RWPE1 (cell line): ENCODE measurements at regions not wholly inside any gene's neighbourhood (a gene's known extent, or its start where the extent isn't known, plus 50 kb on each side); places are given as distances from the start of the nearest gene placed in this dataset.

Experiments used
- CTCF ChIA-PET: fragments of 350-600 bp; sonication (Branson Sonifier 250); formaldehyde crosslinking; extraction: SDS; loops from one replicate; lab custom pipeline; 2021; lab: Yijun Ruan, JAX
- POLR2A ChIA-PET: fragments of 400-600 bp; formaldehyde crosslinking; extraction: SDS; loops from one replicate; lab custom pipeline; 2020; ENCODE audit warnings: antibody characterized with exemption; ENCODE audit not compliant: low non-redundant PET; lab: Yijun Ruan, JAX
- DNase-seq: peaks from one replicate; pipeline ENCODE4 v3.0.0; 2012; ENCODE audit warnings: low spot score
- H3K27ac ChIP-seq: fragments of 450-650 bp; 2 replicates; pipeline ENCODE4 v1.5.1; 2017
- TF ChIP-seq, protein P1 (sequence below): fragments of 450-650 bp; conservative IDR thresholded peaks from 2 replicates; pipeline ENCODE4 v1.5.1; 2017; ENCODE audit warnings: low read depth, mild to moderate bottlenecking

DNA sequence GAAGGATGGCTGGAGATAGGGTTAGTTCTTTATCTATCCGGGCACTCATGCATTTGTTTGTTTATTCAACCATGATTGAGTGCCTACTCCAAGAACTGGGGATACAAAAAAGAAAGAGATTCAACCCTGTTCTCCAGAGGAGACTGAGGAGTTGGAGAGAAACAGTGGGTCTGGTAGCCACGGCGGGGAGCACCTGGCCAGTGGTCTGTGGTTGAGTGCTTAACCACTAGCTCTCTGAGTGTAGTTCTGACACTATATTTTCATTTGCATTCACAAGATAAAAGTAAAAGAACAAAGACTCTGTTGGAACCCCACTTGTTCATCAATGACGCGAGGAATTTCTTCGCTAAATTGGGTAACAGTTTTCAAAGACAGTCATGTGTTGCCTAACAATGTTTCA, 295.5 kb upstream of the MSX2 start:
- no peak overlapping the region for H3K27ac ChIP-seq
- no peak for DNase-seq
- ChIA-PET CTCF (interaction anchor here (1.5 kb wide), 1 partner anchor 9 kb away, joined by 4 read pairs; no protein-coding TSS in a partner anchor), POLR2A (no interaction called here)
- TF ChIP-seq, protein P1, sequence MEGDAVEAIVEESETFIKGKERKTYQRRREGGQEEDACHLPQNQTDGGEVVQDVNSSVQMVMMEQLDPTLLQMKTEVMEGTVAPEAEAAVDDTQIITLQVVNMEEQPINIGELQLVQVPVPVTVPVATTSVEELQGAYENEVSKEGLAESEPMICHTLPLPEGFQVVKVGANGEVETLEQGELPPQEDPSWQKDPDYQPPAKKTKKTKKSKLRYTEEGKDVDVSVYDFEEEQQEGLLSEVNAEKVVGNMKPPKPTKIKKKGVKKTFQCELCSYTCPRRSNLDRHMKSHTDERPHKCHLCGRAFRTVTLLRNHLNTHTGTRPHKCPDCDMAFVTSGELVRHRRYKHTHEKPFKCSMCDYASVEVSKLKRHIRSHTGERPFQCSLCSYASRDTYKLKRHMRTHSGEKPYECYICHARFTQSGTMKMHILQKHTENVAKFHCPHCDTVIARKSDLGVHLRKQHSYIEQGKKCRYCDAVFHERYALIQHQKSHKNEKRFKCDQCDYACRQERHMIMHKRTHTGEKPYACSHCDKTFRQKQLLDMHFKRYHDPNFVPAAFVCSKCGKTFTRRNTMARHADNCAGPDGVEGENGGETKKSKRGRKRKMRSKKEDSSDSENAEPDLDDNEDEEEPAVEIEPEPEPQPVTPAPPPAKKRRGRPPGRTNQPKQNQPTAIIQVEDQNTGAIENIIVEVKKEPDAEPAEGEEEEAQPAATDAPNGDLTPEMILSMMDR: no peak

DNA sequence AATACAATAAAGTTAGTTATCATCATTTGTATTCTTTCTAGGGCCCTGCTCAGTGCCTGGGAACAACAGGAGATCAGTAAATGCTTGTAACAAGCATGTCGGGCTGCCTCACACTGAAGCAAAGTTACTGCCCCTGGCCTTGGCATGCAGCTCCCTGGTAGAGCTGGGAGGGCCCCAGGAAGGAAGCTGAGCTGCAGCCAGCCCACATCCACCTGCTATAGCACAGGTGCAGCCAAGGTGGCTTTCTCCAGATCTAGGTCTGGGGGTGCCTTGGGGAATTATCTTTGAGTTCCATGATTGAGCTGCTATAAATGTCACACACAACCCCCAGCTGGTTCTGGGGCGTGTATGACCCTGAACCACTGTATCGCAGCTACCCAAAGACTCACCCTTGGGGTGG, 293.4 kb upstream of the MSX2 start:
- DNase-seq: no peak
- CTCF ChIA-PET: interaction anchor here (1.0 to 2.5 kb wide), 2 partner anchors 12 to 34 kb away, joined by 3 to 11 read pairs; no protein-coding TSS in a partner anchor

DNA sequence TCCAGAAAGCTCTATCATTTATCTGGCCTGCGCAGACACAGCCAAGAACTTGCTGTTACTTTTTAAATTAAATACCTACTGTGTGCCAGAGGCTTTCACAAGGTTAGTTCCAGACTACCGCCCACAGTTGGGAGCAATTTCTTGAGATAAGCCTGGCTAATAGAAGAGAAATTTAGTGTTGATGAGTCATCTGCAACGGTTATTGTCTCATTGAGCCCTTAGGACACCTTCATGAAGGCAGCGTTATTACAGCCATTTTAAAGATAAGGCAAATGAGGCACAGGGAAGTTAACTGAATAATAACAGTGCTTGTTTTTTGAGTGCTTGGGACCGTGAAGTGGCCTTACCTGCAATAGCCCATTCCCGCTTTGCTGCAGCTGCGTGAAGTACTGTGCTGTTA, 292.9 kb upstream of the MSX2 start:
- POLR2A ChIA-PET: no interaction called here
- CTCF ChIA-PET: interaction anchor here (1.0 to 2.5 kb wide), 2 partner anchors 12 to 33 kb away, joined by 3 to 11 read pairs; no protein-coding TSS in a partner anchor
- peak; percentile 45 for DNase-seq
- TF ChIP-seq, protein P1: no peak
- H3K27ac ChIP-seq: no peak overlapping the region

More for the DNA sequence above, 293.4 kb upstream of the MSX2 start:
- POLR2A ChIA-PET: no interaction called here
- no peak overlapping the region for H3K27ac ChIP-seq
- TF ChIP-seq, protein P1: no peak

DNA sequence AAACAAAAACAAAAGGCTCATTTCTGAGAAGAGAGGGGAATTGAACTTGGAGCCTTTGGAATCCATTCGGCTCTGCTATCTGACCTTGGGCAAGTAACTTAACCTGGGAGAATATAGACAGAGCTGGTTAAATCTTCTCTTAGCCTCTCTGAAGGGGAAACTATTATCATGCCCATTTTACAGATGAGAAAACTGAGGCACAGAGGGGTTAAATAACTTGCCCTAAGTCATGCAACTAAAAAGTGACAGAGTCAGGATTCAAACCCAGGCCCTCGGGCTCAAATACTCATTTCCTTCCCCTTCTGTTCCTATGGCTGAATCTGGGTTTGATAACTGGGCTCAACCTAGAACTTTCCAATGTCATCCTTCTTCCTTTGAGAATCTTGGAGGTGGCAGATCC, 291.3 kb upstream of the MSX2 start:
- ChIA-PET POLR2A (no interaction called here), CTCF (interaction anchor here (0.5 kb wide), 1 partner anchor 32 kb away, joined by 4 read pairs; no protein-coding TSS in a partner anchor)

DNA sequence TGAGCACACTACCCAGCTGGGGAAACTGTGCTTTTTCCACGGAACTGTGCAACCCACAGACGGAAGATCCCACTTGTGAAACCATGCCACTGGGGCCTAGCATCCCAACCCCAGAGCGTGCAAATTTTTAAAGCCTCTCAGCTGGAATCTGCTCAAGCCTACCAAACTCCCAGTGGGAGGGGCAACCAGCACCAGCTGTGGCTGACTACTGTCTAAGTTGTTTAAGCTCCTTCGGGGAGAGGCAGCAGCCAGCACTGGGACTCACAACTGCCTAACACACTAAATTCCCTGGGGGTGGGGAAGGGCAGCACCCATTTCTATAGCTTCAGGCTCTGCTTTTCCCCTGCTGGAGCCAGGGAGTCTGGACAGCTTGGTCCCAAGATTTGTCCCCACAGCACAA, 287.6 kb upstream of the MSX2 start:
- no peak overlapping the region for H3K27ac ChIP-seq
- TF ChIP-seq, protein P1: no peak
- CTCF ChIA-PET: no interaction called here
- no peak for DNase-seq
- POLR2A ChIA-PET: no interaction called here

More for the DNA sequence above, 291.3 kb upstream of the MSX2 start:
- no peak for DNase-seq
- TF ChIP-seq, protein P1: no peak
- H3K27ac ChIP-seq: no peak overlapping the region

DNA sequence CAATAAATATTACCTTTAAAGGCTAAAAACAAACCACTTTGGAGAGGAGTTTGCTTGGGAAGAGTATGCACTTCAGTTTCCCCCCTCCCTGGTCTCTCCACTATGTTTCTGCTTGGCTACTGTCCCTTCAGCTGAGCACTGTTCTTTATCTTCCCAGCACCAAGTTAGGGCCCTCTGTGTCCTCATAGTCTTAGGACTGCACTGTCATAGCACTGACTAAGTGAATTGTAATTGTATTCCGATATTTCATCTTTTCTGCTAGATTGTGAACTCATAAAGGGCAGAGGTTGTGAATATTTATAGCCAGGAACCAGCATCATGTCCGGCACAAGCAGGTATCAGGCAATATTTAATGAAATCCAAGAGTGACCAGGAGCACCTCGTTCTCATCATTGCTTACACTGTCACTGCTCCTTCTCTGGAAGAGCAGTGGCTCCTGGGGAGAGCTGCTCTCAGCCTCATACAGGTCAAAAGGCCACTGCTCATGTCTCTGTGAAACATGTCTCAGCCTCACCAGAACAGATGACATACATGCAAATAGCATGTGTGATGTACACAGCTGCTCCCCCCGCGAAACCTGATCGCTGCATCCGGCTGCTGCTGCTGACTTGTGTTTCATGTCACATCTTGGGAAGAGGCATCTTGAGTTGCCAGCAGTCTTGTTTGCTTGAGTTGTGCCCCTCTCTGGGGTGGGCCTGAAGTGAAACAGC, 279.7 kb upstream of the MSX2 start:
- DNase-seq: no peak
- TF ChIP-seq, protein P1: no peak
- ChIA-PET CTCF (interaction anchor here (0.6 to 0.7 kb wide), 3 partner anchors 25 to 1883 kb away, joined by 3 to 8 read pairs (median 7); no protein-coding TSS in a partner anchor), POLR2A (interaction anchor here (0.6 kb wide), 2 partner anchors 63 to 1470 kb away, joined by 3 to 5 read pairs; no protein-coding TSS in a partner anchor)
- no peak overlapping the region for H3K27ac ChIP-seq
